ENCODE measurements at regions not wholly inside any gene's neighbourhood (a gene's known extent, or its start where the extent isn't known, plus 50 kb on each side); places are given as distances from the start of the nearest gene placed in this dataset.

DNA sequence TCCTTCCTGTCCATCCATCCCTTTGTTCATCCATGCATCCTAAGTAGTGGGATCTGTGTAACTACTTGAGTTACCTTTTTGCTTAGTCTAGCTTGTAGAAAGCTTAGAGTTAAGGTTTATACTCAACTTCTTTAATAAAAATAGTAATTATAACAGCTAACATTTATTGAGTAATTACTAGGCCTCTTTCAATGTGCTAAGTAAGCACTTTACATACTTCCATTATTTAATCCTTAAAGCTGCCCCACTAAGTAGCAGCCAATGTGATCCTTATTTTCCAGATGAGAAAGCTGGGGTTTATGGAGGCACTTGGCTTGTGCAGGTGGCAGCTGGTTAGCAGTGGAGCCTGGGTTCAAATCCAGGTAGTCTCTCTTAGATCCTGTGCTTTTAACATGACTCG is 182.9 kb downstream of the FGF9 start:
- Histone ChIP-seq H3K9ac (ENCODE audit: insufficient read depth, low read length) (no peak overlapping the region), H3K4me1 (ENCODE audit: control insufficient read depth, extremely low read depth, insufficient read depth, low read length) (no peaks in the 10 kb centered on the region), H3K4me3 (replicated peaks in 1 of 4; ENCODE audit: control extremely low read depth in 1 of 4, insufficient read depth in 1 of 4, low read depth in 3 of 4, low read length in 4 of 4) (no peak overlapping the region), H3K27me3 (ENCODE audit: control insufficient read depth, insufficient read depth, low read length) (no peaks in the 10 kb centered on the region), H2AFZ (ENCODE audit: low read length) (no peak overlapping the region), H4K20me1 (ENCODE audit: control insufficient read depth, extremely low read depth, insufficient read depth, low read length) (no peaks in the 10 kb centered on the region), H3K27ac (ENCODE audit: insufficient read depth, low read length) (no peak overlapping the region), H3K9me3 (ENCODE audit: control insufficient read depth, insufficient read depth, low read depth, low read length) (no peaks in the 10 kb centered on the region), H3K79me2 (ENCODE audit: control insufficient read depth, insufficient read depth, low read length) (no peaks in the 10 kb centered on the region), H3K4me2 (ENCODE audit: extremely low read depth, insufficient read depth, low read length) (no peak overlapping the region), H3K36me3 (ENCODE audit: control insufficient read depth, insufficient read depth, low read length) (no peaks in the 10 kb centered on the region)
- no peak for TF ChIP-seq EZH2 (IDR thresholded peaks at IDR 0.05; ENCODE audit: low read length, missing control alignments)
- TF ChIP-seq, protein P1, sequence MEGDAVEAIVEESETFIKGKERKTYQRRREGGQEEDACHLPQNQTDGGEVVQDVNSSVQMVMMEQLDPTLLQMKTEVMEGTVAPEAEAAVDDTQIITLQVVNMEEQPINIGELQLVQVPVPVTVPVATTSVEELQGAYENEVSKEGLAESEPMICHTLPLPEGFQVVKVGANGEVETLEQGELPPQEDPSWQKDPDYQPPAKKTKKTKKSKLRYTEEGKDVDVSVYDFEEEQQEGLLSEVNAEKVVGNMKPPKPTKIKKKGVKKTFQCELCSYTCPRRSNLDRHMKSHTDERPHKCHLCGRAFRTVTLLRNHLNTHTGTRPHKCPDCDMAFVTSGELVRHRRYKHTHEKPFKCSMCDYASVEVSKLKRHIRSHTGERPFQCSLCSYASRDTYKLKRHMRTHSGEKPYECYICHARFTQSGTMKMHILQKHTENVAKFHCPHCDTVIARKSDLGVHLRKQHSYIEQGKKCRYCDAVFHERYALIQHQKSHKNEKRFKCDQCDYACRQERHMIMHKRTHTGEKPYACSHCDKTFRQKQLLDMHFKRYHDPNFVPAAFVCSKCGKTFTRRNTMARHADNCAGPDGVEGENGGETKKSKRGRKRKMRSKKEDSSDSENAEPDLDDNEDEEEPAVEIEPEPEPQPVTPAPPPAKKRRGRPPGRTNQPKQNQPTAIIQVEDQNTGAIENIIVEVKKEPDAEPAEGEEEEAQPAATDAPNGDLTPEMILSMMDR (conservative IDR thresholded peaks at IDR 0.05 in 1 of 2, IDR thresholded peaks at IDR 0.05 in 1 of 2; ENCODE audit: low read depth in 1 of 2, low read length in 2 of 2) = no peak
- DNase-seq (ENCODE audit: low read depth in 2 of 2) = no peak

- no peak overlapping the region for H2AFZ ChIP-seq (ENCODE audit: low read length)
- H3K4me2 ChIP-seq (ENCODE audit: extremely low read depth, insufficient read depth, low read length) = no peak overlapping the region
- no peak overlapping the region for H3K9ac ChIP-seq (ENCODE audit: insufficient read depth, low read length)
- no peak overlapping the region for H3K27ac ChIP-seq (ENCODE audit: insufficient read depth, low read length)
- no peaks in the 10 kb centered on the region for H3K9me3 ChIP-seq (ENCODE audit: control insufficient read depth, insufficient read depth, low read depth, low read length)
- no peaks in the 10 kb centered on the region for H4K20me1 ChIP-seq (ENCODE audit: control insufficient read depth, extremely low read depth, insufficient read depth, low read length)
- H3K27me3 ChIP-seq (ENCODE audit: control insufficient read depth, insufficient read depth, low read length) = no peaks in the 10 kb centered on the region
- no peak for DNase-seq (ENCODE audit: low read depth in 2 of 2)
- H3K36me3 ChIP-seq (ENCODE audit: control insufficient read depth, insufficient read depth, low read length) = no peaks in the 10 kb centered on the region
- TF ChIP-seq, protein P1 (conservative IDR thresholded peaks at IDR 0.05 in 1 of 2, IDR thresholded peaks at IDR 0.05 in 1 of 2; ENCODE audit: low read depth in 1 of 2, low read length in 2 of 2) = no peak
- no peak for TF ChIP-seq EZH2 (IDR thresholded peaks at IDR 0.05; ENCODE audit: low read length, missing control alignments)
- H3K4me1 ChIP-seq (ENCODE audit: control insufficient read depth, extremely low read depth, insufficient read depth, low read length) = no peaks in the 10 kb centered on the region
- no peaks in the 10 kb centered on the region for H3K79me2 ChIP-seq (ENCODE audit: control insufficient read depth, insufficient read depth, low read length)
- no peak overlapping the region for H3K4me3 ChIP-seq (replicated peaks in 1 of 4; ENCODE audit: control extremely low read depth in 1 of 4, insufficient read depth in 1 of 4, low read depth in 3 of 4, low read length in 4 of 4)
Measured at GRCh38 chr13:21868823-21869222, 197.9 kb downstream of the FGF9 start.

DNA sequence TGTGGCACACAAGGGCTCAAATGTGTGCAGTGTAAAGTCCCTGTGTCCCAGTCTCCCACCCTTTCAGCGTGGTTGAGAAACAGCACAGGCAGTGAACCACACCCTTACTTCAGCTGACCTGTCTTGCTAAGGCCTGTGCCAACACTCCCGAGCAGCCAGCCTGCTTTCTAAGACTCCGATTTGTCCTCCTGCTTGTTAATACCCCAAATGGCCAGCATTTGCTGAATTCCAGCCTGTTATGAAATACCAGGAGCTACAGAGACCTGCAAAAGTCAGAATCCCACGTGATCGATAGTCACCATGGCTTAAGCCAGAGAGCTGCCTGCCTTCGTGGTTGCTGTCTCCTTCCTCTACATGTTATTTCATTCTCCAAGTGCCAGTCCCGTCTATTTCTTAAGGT is 200.5 kb downstream of the FGF9 start:
- Histone ChIP-seq H2AFZ (ENCODE audit: low read length) (no peak overlapping the region), H3K4me3 (replicated peaks in 1 of 4; ENCODE audit: control extremely low read depth in 1 of 4, insufficient read depth in 1 of 4, low read depth in 3 of 4, low read length in 4 of 4) (no peak overlapping the region), H3K9me3 (ENCODE audit: control insufficient read depth, insufficient read depth, low read depth, low read length) (no peaks in the 10 kb centered on the region), H3K27ac (ENCODE audit: insufficient read depth, low read length) (no peak overlapping the region), H3K79me2 (ENCODE audit: control insufficient read depth, insufficient read depth, low read length) (no peaks in the 10 kb centered on the region), H3K36me3 (ENCODE audit: control insufficient read depth, insufficient read depth, low read length) (no peaks in the 10 kb centered on the region), H4K20me1 (ENCODE audit: control insufficient read depth, extremely low read depth, insufficient read depth, low read length) (no peaks in the 10 kb centered on the region), H3K27me3 (ENCODE audit: control insufficient read depth, insufficient read depth, low read length) (no peaks in the 10 kb centered on the region), H3K4me2 (ENCODE audit: extremely low read depth, insufficient read depth, low read length) (no peak overlapping the region), H3K9ac (ENCODE audit: insufficient read depth, low read length) (no peak overlapping the region), H3K4me1 (ENCODE audit: control insufficient read depth, extremely low read depth, insufficient read depth, low read length) (no peaks in the 10 kb centered on the region)
- DNase-seq (ENCODE audit: low read depth in 2 of 2) = no peak
- TF ChIP-seq, protein P1 (conservative IDR thresholded peaks at IDR 0.05 in 1 of 2, IDR thresholded peaks at IDR 0.05 in 1 of 2; ENCODE audit: low read depth in 1 of 2, low read length in 2 of 2) = no peak
- TF ChIP-seq EZH2 (IDR thresholded peaks at IDR 0.05; ENCODE audit: low read length, missing control alignments) = no peak
